ENCODE measurements at regions not wholly inside any gene's neighbourhood (a gene's known extent, or its start where the extent isn't known, plus 50 kb on each side); places are given as distances from the start of the nearest gene placed in this dataset.
A peak's percentile ranks its signal among the peaks of the same experiment; 100 is the strongest.

DNA sequence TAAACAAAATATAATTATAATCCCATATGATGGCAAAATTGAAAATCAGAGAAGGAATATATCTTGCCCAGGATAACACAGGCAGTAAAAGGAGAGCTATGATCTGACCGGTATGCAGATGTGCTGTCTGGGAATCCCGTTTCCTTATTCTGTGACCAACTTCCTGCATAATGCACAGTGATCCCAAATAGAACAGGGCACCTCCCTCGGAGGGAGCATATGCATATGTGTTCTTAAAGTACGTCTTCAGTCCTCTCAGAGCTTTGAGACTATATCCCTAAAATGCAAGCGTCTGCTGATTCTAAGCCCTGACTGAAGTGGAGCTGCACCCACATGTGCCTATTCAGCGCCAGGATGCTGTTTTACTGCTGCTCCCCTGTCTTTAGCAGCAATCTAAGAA, 366.1 kb upstream of the PTBP2 start:
- TF ChIP-seq, protein P1, sequence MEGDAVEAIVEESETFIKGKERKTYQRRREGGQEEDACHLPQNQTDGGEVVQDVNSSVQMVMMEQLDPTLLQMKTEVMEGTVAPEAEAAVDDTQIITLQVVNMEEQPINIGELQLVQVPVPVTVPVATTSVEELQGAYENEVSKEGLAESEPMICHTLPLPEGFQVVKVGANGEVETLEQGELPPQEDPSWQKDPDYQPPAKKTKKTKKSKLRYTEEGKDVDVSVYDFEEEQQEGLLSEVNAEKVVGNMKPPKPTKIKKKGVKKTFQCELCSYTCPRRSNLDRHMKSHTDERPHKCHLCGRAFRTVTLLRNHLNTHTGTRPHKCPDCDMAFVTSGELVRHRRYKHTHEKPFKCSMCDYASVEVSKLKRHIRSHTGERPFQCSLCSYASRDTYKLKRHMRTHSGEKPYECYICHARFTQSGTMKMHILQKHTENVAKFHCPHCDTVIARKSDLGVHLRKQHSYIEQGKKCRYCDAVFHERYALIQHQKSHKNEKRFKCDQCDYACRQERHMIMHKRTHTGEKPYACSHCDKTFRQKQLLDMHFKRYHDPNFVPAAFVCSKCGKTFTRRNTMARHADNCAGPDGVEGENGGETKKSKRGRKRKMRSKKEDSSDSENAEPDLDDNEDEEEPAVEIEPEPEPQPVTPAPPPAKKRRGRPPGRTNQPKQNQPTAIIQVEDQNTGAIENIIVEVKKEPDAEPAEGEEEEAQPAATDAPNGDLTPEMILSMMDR (conservative IDR thresholded peaks at IDR 0.05; ENCODE audit: control insufficient read depth, insufficient read depth, low read depth, low read length), result no peak
- no peak for DNase-seq (ENCODE audit: low read depth)
- H3K4me3 ChIP-seq (ENCODE audit: control insufficient read depth, low read depth, low read length), result no peak overlapping the region

- TF ChIP-seq, protein P1 (conservative IDR thresholded peaks at IDR 0.05; ENCODE audit: control insufficient read depth, insufficient read depth, low read depth, low read length), result no peak
- H3K4me3 ChIP-seq (ENCODE audit: control insufficient read depth, low read depth, low read length), result no peak overlapping the region
- DNase-seq (ENCODE audit: low read depth), result no peak
These were observed 365.6 kb upstream of the PTBP2 start for GRCh38 chr1:96355961-96356360.

DNA sequence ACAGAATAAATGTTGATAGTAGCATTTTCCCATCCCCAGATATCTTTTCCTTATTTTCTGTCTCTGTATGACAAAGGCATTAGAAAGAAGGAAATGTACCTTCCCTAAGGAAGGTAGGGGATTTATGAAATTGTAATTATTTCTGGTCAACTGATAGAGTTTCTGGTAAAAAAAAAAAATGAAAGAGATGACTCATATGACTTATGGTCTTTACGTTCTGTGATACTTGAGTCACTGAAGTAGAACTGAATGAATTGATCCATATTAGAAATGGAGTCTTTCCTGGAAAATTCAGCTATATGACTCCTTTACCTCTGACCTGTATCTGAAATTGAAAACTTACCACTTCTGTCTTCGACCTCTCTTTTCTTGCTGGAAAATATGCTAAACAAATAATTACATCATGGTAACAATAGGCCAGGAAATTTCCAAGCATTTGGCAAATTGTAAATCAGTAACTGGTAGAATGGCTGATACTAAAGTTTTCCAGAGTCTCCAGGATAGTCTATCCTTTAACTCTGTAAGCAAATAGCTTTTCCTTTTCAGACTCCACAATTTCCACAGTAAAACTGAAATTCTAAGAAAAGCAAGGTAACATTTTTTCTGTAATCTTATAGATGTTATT, 364.3 kb upstream of the PTBP2 start:
- DNase-seq (ENCODE audit: low read depth), result peak; percentile 34
- no peak overlapping the region for H3K4me3 ChIP-seq (ENCODE audit: control insufficient read depth, low read depth, low read length)
- TF ChIP-seq, protein P1 (conservative IDR thresholded peaks at IDR 0.05; ENCODE audit: control insufficient read depth, insufficient read depth, low read depth, low read length), result no peak

DNA sequence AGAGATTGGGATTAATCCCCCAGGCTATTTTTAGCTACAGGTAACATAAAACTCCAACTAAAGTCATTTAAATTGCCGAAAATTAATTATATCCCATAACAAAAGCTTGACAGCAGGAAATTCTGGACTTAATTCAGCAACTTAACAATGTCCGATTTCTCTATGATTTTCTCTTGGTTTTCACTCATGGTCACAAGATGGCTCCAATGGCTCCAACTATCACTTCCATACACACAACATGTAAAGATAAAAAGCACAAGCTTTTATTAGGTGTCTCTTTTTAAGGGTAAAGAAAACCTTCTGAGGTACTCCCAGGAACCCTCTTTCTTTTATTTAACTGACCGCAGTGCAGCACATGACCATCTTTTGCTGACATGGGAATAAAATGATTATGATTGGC, 363.5 kb upstream of the PTBP2 start:
- TF ChIP-seq, protein P1 (conservative IDR thresholded peaks at IDR 0.05; ENCODE audit: control insufficient read depth, insufficient read depth, low read depth, low read length), result no peak
- no peak for DNase-seq (ENCODE audit: low read depth)
- H3K4me3 ChIP-seq (ENCODE audit: control insufficient read depth, low read depth, low read length), result no peak overlapping the region

- peak; percentile 76 for DNase-seq (ENCODE audit: low read depth)
- TF ChIP-seq, protein P1 (conservative IDR thresholded peaks at IDR 0.05; ENCODE audit: control insufficient read depth, insufficient read depth, low read depth, low read length), result no peak
- no peak overlapping the region for H3K4me3 ChIP-seq (ENCODE audit: control insufficient read depth, low read depth, low read length)
These were observed 361.4 kb upstream of the PTBP2 start for GRCh38 chr1:96360036-96360795.

GRCh38 chr1:96361271-96361856, 360.2 kb upstream of the PTBP2 start:
- TF ChIP-seq, protein P1 (conservative IDR thresholded peaks at IDR 0.05; ENCODE audit: control insufficient read depth, insufficient read depth, low read depth, low read length), result no peak
- H3K4me3 ChIP-seq (ENCODE audit: control insufficient read depth, low read depth, low read length), result no peak overlapping the region
- DNase-seq (ENCODE audit: low read depth), result no peak

All from fibroblast of mammary gland (primary cell).